ENCODE measurements at regions not wholly inside any gene's neighbourhood (a gene's known extent, or its start where the extent isn't known, plus 50 kb on each side); places are given as distances from the start of the nearest gene placed in this dataset.
A peak's percentile ranks its signal among the peaks of the same experiment; 100 is the strongest.

GRCh38 chr10:33815776-33816175 lies 481.3 kb upstream of the NRP1 start:
- no peaks in the 10 kb centered on the region for H3K36me3 ChIP-seq
- intact Hi-C loops (cut with DNase I; ENCODE audit: low total_unique reads) (no loop called here), in situ Hi-C loops (cut with MboI; ENCODE audit: low pct_ligation_motif_present in 1 of 4, low pct_unique_long_range_greater_than_20kb in 1 of 4, low sequenced_read_pairs in 3 of 4) (no loop called here)
- 82 to 84% methylated on average over 3 to 4 of the region's 4 CpGs for WGBS, 2 donors (ENCODE audit: low coverage in 1 of 2)
- DNase-seq, result no peak
- H3K4me1 ChIP-seq, result peaks cover 0 to 6% (median 2%) of the 10 kb centered on the region in 4 donors
- no peaks in the 10 kb centered on the region for H3K27me3 ChIP-seq
- no peak overlapping the region for H3K27ac ChIP-seq
- no peak overlapping the region for H3K4me3 ChIP-seq
- TF ChIP-seq POLR2A (IDR thresholded peaks at IDR 0.05) (no peak), EP300 (IDR thresholded peaks at IDR 0.05; ENCODE audit: low read depth) (no peak), POLR2AphosphoS5 (IDR thresholded peaks at IDR 0.05) (no peak), CTCF (IDR thresholded peaks at IDR 0.05) (no peak)
- no peaks in the 10 kb centered on the region for H3K9me3 ChIP-seq

GRCh38 chr10:33813871-33814270 lies 479.4 kb upstream of the NRP1 start:
- peaks cover 0 to 6% (median 2%) of the 10 kb centered on the region in 4 donors for H3K4me1 ChIP-seq
- in situ Hi-C loops (cut with MboI; ENCODE audit: low pct_ligation_motif_present in 1 of 4, low pct_unique_long_range_greater_than_20kb in 1 of 4, low sequenced_read_pairs in 3 of 4), result no loop called here
- H3K4me3 ChIP-seq, result no peak overlapping the region
- DNase-seq, result no peak
- no peak for TF ChIP-seq POLR2AphosphoS5 (IDR thresholded peaks at IDR 0.05)
- no peak for TF ChIP-seq EP300 (IDR thresholded peaks at IDR 0.05; ENCODE audit: low read depth)
- TF ChIP-seq POLR2A (IDR thresholded peaks at IDR 0.05), result no peak
- no peak for TF ChIP-seq CTCF (IDR thresholded peaks at IDR 0.05)
- intact Hi-C loops (cut with DNase I; ENCODE audit: low total_unique reads), result no loop called here
- H3K9me3 ChIP-seq, result no peaks in the 10 kb centered on the region
- no peaks in the 10 kb centered on the region for H3K27me3 ChIP-seq
- 74 to 87% methylated on average over 3 of the region's 3 CpGs for WGBS, 2 donors (ENCODE audit: low coverage in 1 of 2)
- no peak overlapping the region for H3K27ac ChIP-seq
- H3K36me3 ChIP-seq, result no peaks in the 10 kb centered on the region

- 40 to 88% methylated on average over 1 to 2 of the region's 2 CpGs for WGBS, 2 donors (ENCODE audit: low coverage in 1 of 2)
Measured at GRCh38 chr10:33813415-33813814, 478.9 kb upstream of the NRP1 start.

GRCh38 chr10:33812586-33812985 lies 478.1 kb upstream of the NRP1 start:
- Histone ChIP-seq H3K4me3 (no peak overlapping the region), H3K36me3 (no peaks in the 10 kb centered on the region), H3K27me3 (no peaks in the 10 kb centered on the region), H3K9me3 (no peaks in the 10 kb centered on the region), H3K27ac (peak overlapping the region in 1 of 4 donors; percentile 21), H3K4me1 (no peaks in the 10 kb centered on the region)
- no peak for TF ChIP-seq POLR2A (IDR thresholded peaks at IDR 0.05)
- no peak for TF ChIP-seq POLR2AphosphoS5 (IDR thresholded peaks at IDR 0.05)
- 60% methylated on average over 2 of the region's 2 CpGs for WGBS, 2 donors (ENCODE audit: low coverage in 1 of 2)
- in situ Hi-C loops (cut with MboI; ENCODE audit: low pct_ligation_motif_present in 1 of 4, low pct_unique_long_range_greater_than_20kb in 1 of 4, low sequenced_read_pairs in 3 of 4) (no loop called here), intact Hi-C loops (cut with DNase I; ENCODE audit: low total_unique reads) (no loop called here)
- DNase-seq, result peak; percentile 46

More at GRCh38 chr10:33813415-33813814, 478.9 kb upstream of the NRP1 start:
- intact Hi-C loops (cut with DNase I; ENCODE audit: low total_unique reads) (no loop called here), in situ Hi-C loops (cut with MboI; ENCODE audit: low pct_ligation_motif_present in 1 of 4, low pct_unique_long_range_greater_than_20kb in 1 of 4, low sequenced_read_pairs in 3 of 4) (no loop called here)
- Histone ChIP-seq H3K4me3 (no peak overlapping the region), H3K36me3 (no peaks in the 10 kb centered on the region), H3K9me3 (no peaks in the 10 kb centered on the region), H3K27me3 (no peaks in the 10 kb centered on the region), H3K4me1 (peaks cover 0 to 6% (median 0%) of the 10 kb centered on the region in 4 donors), H3K27ac (no peak overlapping the region)
- no peak for DNase-seq
- TF ChIP-seq POLR2AphosphoS5 (IDR thresholded peaks at IDR 0.05), result no peak
- TF ChIP-seq CTCF (IDR thresholded peaks at IDR 0.05), result no peak
- TF ChIP-seq EP300 (IDR thresholded peaks at IDR 0.05; ENCODE audit: low read depth), result no peak
- no peak for TF ChIP-seq POLR2A (IDR thresholded peaks at IDR 0.05)

- Histone ChIP-seq H3K9me3 (no peaks in the 10 kb centered on the region), H3K36me3 (no peaks in the 10 kb centered on the region), H3K27me3 (no peaks in the 10 kb centered on the region), H3K4me3 (no peak overlapping the region), H3K27ac (no peak overlapping the region), H3K4me1 (no peaks in the 10 kb centered on the region)
- WGBS, 2 donors (ENCODE audit: low coverage in 1 of 2), result 84 to 100% methylated on average over 1 to 3 of the region's 3 CpGs
- intact Hi-C loops (cut with DNase I; ENCODE audit: low total_unique reads) (no loop called here), in situ Hi-C loops (cut with MboI; ENCODE audit: low pct_ligation_motif_present in 1 of 4, low pct_unique_long_range_greater_than_20kb in 1 of 4, low sequenced_read_pairs in 3 of 4) (no loop called here)
- no peak for DNase-seq
- no peak for TF ChIP-seq POLR2AphosphoS5 (IDR thresholded peaks at IDR 0.05)
Measured at GRCh38 chr10:33810986-33811385, 476.5 kb upstream of the NRP1 start.
